ENCODE measurements at regions not wholly inside any gene's neighbourhood (a gene's known extent, or its start where the extent isn't known, plus 50 kb on each side); places are given as distances from the start of the nearest gene placed in this dataset.
"Not testable (repeated sequence)": the region's sequence is repeated elsewhere in the genome, so short reads cannot be mapped to it uniquely, and the experiment has no call there.

GRCh38 chr9:1558666-1559065, 456.5 kb upstream of the SMARCA2 start:
- TF ChIP-seq CTCF (IDR thresholded peaks at IDR 0.05); EP300 (IDR thresholded peaks at IDR 0.05; ENCODE audit: low read depth); POLR2A (IDR thresholded peaks at IDR 0.05): not testable (repeated sequence)

Data from transverse colon (tissue), 3 donors.